K562 (cell line): ENCODE measurements at regions not wholly inside any gene's neighbourhood (a gene's known extent, or its start where the extent isn't known, plus 50 kb on each side); places are given as distances from the start of the nearest gene placed in this dataset.

Experiments
- ATAC-seq: fragments of 200-7000 bp; cut with Tn5 transposase; 3 replicates; pipeline ENCODE4 v1.9.1; 2020; ENCODE audit warnings: moderate library complexity
- BruUV-seq: library from RNA; stranded (reverse); fragments of 400-500 nt; replicated peaks from 2 replicates; lab custom pipeline; 2021; lab: Mats Ljungman, UMichigan
- CTCF ChIA-PET: fragments of 300-600 bp; formaldehyde crosslinking; extraction: SDS; loops from one replicate; lab custom pipeline; 2021; ENCODE audit warnings: low intra/inter-chr PET ratio; lab: Yijun Ruan, JAX
- POLR2A ChIA-PET: fragments of 300-600, 350-650 bp; sonication (Branson Sonifier 250); formaldehyde crosslinking; extraction: SDS; loops from one replicate; lab custom pipeline; 2021; ENCODE audit warnings: antibody characterized with exemption, inconsistent platforms; lab: Yijun Ruan, JAX
- DNase-seq, 4 experiments: peaks; one replicate each; pipeline versions ENCODE4 v3.0.0 to v3.0.0-alpha.2; 2011 to 2018; ENCODE audit warnings: low spot score in 3 of 4, mixed read lengths in 3 of 4; ENCODE audit errors: extremely low read depth in 1 of 4
- FAIRE-seq: peaks from 2 replicates; lab custom pipeline; 2011; peaks lifted over from hg19 to GRCh38; lab: Jason Lieb, UNC
- H2AFZ ChIP-seq: 2 replicates; pipeline ENCODE4 v1.6.0; 2011; ENCODE audit warnings: low read depth, low read length, control low read depth, inconsistent platforms
- H3K27ac ChIP-seq: fragments of 200-600 bp; 3 replicates; pipeline ENCODE4 v1.8.0; 2011; ENCODE audit warnings: low read depth, mild to moderate bottlenecking, control low read depth, inconsistent platforms, low read length, moderate library complexity, mixed read lengths; ENCODE audit errors: extremely low read depth
- H3K27me3 ChIP-seq, 2 experiments: fragments of 300-600 bp in 1 of 2; 2 replicates in 1 of 2; 3 replicates in 1 of 2; pipeline versions ENCODE4 v1.6.0 to v1.8.0; 2011; ENCODE audit warnings: inconsistent platforms in 2 of 2, low read length in 2 of 2, mild to moderate bottlenecking in 1 of 2, mixed read lengths in 1 of 2, moderate library complexity in 1 of 2; ENCODE audit not compliant: control insufficient read depth in 2 of 2, insufficient read depth in 2 of 2
- H3K36me3 ChIP-seq: fragments of 300-600 bp; 3 replicates; pipeline ENCODE4 v1.8.0; 2011; ENCODE audit warnings: mild to moderate bottlenecking, low read length, inconsistent platforms; ENCODE audit not compliant: control insufficient read depth, insufficient read depth
- H3K4me1 ChIP-seq, 2 experiments: fragments of 200-600 bp in 1 of 2; replicated peaks in 1 of 2; 2 replicates in 1 of 2; 3 replicates in 1 of 2; pipeline versions ENCODE4 v1.5.1 to v1.8.0; 2011; ENCODE audit warnings: inconsistent platforms in 2 of 2, low read length in 2 of 2, mild to moderate bottlenecking in 1 of 2, mixed read lengths in 1 of 2, moderate library complexity in 1 of 2; ENCODE audit not compliant: control insufficient read depth in 2 of 2, insufficient read depth in 2 of 2
- H3K4me2 ChIP-seq: 2 replicates; pipeline ENCODE4 v1.6.1; 2011; ENCODE audit warnings: low read length, control low read depth, inconsistent platforms, mixed read lengths; ENCODE audit not compliant: insufficient read depth
- H3K4me3 ChIP-seq: fragments of 200-600 bp; sonication (generic), shearing (Covaris generic); 2 replicates; pipeline ENCODE4 v1.5.1; 2016; ENCODE audit warnings: control low read depth, inconsistent platforms
- H3K79me2 ChIP-seq: fragments of 200-600 bp; 3 replicates; pipeline ENCODE4 v1.8.0; 2011; ENCODE audit warnings: low read length, inconsistent platforms; ENCODE audit not compliant: control insufficient read depth, insufficient read depth
- H3K9ac ChIP-seq, 2 experiments: 2 replicates each; pipeline versions ENCODE4 v1.6.0 to v1.6.1; 2011; ENCODE audit warnings: low read depth in 2 of 2, low read length in 2 of 2, control low read depth in 1 of 2, inconsistent platforms in 1 of 2, mild to moderate bottlenecking in 1 of 2, mixed read lengths in 1 of 2; ENCODE audit not compliant: insufficient read depth in 1 of 2
- H3K9me1 ChIP-seq: one replicate; pipeline ENCODE4 v1.6.0; 2011; ENCODE audit warnings: inconsistent platforms, mild to moderate bottlenecking, low read length, moderate library complexity; ENCODE audit not compliant: control insufficient read depth, insufficient read depth
- H3K9me3 ChIP-seq: replicated peaks from 2 replicates; pipeline ENCODE4 v1.5.1; 2011; ENCODE audit warnings: low read depth, low read length, inconsistent platforms; ENCODE audit not compliant: control insufficient read depth, insufficient read depth
- H4K20me1 ChIP-seq: replicated peaks from 2 replicates; pipeline ENCODE4 v1.6.1; 2011; ENCODE audit warnings: low read length, inconsistent platforms, mixed read lengths; ENCODE audit not compliant: control insufficient read depth, insufficient read depth
- ARNT ChIP-seq, 2 experiments: fragments of 450-650 bp; IDR thresholded peaks; 2 replicates each; pipeline ENCODE4 v1.6.1; 2016; ENCODE audit warnings: mild to moderate bottlenecking in 1 of 2
- BCOR ChIP-seq: fragments of 450-650 bp; IDR thresholded peaks from 2 replicates; pipeline ENCODE4 v1.6.1; 2016
- CBX2 ChIP-seq: fragments of 200-600 bp; sonication (generic); IDR thresholded peaks from one replicate; pipeline ENCODE4 v1.6.1; 2012; ENCODE audit warnings: mild to moderate bottlenecking, low read length, inconsistent platforms; ENCODE audit not compliant: insufficient read depth, poor library complexity, severe bottlenecking
- ETS2 ChIP-seq: IDR thresholded peaks from 2 replicates; pipeline ENCODE4 v1.6.1; 2016; ENCODE audit warnings: borderline replicate concordance, missing genetic modification characterization, mild to moderate bottlenecking, moderate library complexity, missing compliant biosample characterization; ENCODE audit not compliant: poor library complexity, severe bottlenecking
- HEY1 ChIP-seq: fragments of 250-450 bp; sonication (Bioruptor Pico); IDR thresholded peaks from 2 replicates; pipeline ENCODE4 v1.5.0; 2020; ENCODE audit warnings: mild to moderate bottlenecking, moderate library complexity, borderline replicate concordance
- KAT8 ChIP-seq: fragments of 450-650 bp; IDR thresholded peaks from 2 replicates; pipeline ENCODE4 v1.6.1; 2016; ENCODE audit warnings: low read depth, mild to moderate bottlenecking
- MEIS2 ChIP-seq: fragments of 450-650 bp; IDR thresholded peaks from 2 replicates; pipeline ENCODE4 v1.6.1; 2014; ENCODE audit warnings: mild to moderate bottlenecking; ENCODE audit not compliant: partially characterized antibody
- RBM14 ChIP-seq: fragments of 200-400 bp; formaldehyde crosslinking; IDR thresholded peaks from 2 replicates; pipeline ENCODE4 v1.6.1; 2018; ENCODE audit warnings: low read depth, mild to moderate bottlenecking, low read length, moderate library complexity, borderline replicate concordance; ENCODE audit not compliant: insufficient read depth
- ZNF134 ChIP-seq: fragments of 250-450 bp; sonication (Bioruptor Pico); conservative IDR thresholded peaks from 2 replicates; pipeline ENCODE4 v1.4.0; 2020
- ZNF217 ChIP-seq: sonication (generic); formaldehyde crosslinking; IDR thresholded peaks from 2 replicates; pipeline ENCODE4 v1.8.0; 2022; ENCODE audit warnings: mild to moderate bottlenecking, missing genetic modification reagents
- WGBS: fragments of 100-300 bp; shearing (Covaris generic); methylation state at CpG from one replicate; pipeline ENCODE4 v1.1.6; 2016; ENCODE audit warnings: low coverage, mixed read lengths; ENCODE audit not compliant: insufficient coverage; ENCODE audit errors: missing lambda C conversion rate; 5-methylcytosine and 5-hydroxymethylcytosine counted together
- in situ Hi-C: fragments of 300-500 bp; cut with MboI; formaldehyde crosslinking; loops from 4 replicates; pipeline ENCODE4 v1.15.0; 2018; ENCODE audit warnings: inconsistent platforms, mixed read lengths
- intact Hi-C: fragments of 100-400 bp; cut with micrococcal nuclease; formaldehyde crosslinking; loops from 2 replicates; pipeline ENCODE4 v1.14.2; 2022
- TF ChIP-seq, protein P1 (sequence below): fragments of 250-450 bp; sonication (Bioruptor Pico); IDR thresholded peaks from 2 replicates; pipeline ENCODE4 v1.5.0; 2021
- TF ChIP-seq, protein P2 (sequence below): fragments of 200-800 bp; sonication (Bioruptor generic); IDR thresholded peaks from 2 replicates; pipeline ENCODE4 v1.6.1; 2017; ENCODE audit warnings: missing genetic modification characterization, missing compliant biosample characterization
- TF ChIP-seq, protein P3 (sequence below): fragments of 250-450 bp; sonication (Bioruptor Pico); IDR thresholded peaks from 2 replicates; pipeline ENCODE4 v1.4.0; 2020

DNA sequence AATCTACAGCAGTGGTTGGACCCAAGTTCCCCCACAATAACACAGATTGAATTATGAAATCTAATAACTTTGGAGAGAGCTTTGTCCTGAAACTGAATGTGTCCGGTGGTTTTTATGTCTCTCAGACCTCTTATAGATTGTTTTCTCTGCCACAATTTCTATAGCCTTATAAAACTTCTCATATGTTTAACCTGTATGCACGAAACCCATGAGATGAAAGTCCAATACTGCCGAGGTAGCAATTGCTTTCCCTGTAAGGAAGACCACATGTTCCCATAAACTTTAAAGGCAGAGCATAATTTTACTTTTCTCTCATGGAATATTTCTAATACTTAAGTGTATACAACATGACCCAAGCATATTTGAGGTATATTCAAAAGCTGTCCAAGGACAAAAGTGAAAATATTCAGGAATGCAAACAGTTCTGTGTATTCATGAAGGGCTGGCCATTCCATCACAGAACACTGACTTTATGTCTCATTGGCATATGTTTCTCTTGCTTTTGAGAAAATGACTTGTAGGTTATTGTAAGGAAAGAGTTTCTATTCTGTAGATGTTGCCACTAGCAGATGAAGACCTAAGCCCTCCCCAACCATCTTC is 94.4 kb upstream of the TLE4 start:
- no peaks in the 10 kb centered on the region for H3K36me3 ChIP-seq
- H3K4me2 ChIP-seq, result no peak overlapping the region
- FAIRE-seq (no peak), DNase-seq (no peak), ATAC-seq (no peak)
- CTCF ChIA-PET, result no interaction called here
- H3K9me3 ChIP-seq, result no peaks in the 10 kb centered on the region
- H3K9ac ChIP-seq, result no peak overlapping the region
- H3K9me1 ChIP-seq, result no peaks in the 10 kb centered on the region
- no peak overlapping the region for H3K4me3 ChIP-seq
- no peaks in the 10 kb centered on the region for H3K27me3 ChIP-seq
- no peak overlapping the region for H3K27ac ChIP-seq
- in situ Hi-C loops, result no loop called here
- intact Hi-C loops, result no loop called here
- no peak overlapping the region for H2AFZ ChIP-seq
- TF ChIP-seq ETS2 (no peak), KAT8 (no peak), ARNT (IDR thresholded peaks at IDR 0.05) (no peak), BCOR (no peak), ZNF134 (CRISPR knock-in tag) (no peak), MEIS2 (no peak), RBM14 (no peak), HEY1 (CRISPR knock-in tag) (no peak), ZNF217 (CRISPR knock-in tag) (no peak), CBX2 (no peak)
- TF ChIP-seq, protein P1, sequence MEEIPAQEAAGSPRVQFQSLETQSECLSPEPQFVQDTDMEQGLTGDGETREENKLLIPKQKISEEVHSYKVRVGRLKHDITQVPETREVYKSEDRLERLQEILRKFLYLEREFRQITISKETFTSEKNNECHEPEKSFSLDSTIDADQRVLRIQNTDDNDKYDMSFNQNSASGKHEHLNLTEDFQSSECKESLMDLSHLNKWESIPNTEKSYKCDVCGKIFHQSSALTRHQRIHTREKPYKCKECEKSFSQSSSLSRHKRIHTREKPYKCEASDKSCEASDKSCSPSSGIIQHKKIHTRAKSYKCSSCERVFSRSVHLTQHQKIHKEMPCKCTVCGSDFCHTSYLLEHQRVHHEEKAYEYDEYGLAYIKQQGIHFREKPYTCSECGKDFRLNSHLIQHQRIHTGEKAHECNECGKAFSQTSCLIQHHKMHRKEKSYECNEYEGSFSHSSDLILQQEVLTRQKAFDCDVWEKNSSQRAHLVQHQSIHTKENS (CRISPR knock-in tag), result no peak
- TF ChIP-seq, protein P2, sequence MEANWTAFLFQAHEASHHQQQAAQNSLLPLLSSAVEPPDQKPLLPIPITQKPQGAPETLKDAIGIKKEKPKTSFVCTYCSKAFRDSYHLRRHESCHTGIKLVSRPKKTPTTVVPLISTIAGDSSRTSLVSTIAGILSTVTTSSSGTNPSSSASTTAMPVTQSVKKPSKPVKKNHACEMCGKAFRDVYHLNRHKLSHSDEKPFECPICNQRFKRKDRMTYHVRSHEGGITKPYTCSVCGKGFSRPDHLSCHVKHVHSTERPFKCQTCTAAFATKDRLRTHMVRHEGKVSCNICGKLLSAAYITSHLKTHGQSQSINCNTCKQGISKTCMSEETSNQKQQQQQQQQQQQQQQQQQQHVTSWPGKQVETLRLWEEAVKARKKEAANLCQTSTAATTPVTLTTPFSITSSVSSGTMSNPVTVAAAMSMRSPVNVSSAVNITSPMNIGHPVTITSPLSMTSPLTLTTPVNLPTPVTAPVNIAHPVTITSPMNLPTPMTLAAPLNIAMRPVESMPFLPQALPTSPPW (CRISPR knock-in tag), result no peak
- TF ChIP-seq, protein P3, sequence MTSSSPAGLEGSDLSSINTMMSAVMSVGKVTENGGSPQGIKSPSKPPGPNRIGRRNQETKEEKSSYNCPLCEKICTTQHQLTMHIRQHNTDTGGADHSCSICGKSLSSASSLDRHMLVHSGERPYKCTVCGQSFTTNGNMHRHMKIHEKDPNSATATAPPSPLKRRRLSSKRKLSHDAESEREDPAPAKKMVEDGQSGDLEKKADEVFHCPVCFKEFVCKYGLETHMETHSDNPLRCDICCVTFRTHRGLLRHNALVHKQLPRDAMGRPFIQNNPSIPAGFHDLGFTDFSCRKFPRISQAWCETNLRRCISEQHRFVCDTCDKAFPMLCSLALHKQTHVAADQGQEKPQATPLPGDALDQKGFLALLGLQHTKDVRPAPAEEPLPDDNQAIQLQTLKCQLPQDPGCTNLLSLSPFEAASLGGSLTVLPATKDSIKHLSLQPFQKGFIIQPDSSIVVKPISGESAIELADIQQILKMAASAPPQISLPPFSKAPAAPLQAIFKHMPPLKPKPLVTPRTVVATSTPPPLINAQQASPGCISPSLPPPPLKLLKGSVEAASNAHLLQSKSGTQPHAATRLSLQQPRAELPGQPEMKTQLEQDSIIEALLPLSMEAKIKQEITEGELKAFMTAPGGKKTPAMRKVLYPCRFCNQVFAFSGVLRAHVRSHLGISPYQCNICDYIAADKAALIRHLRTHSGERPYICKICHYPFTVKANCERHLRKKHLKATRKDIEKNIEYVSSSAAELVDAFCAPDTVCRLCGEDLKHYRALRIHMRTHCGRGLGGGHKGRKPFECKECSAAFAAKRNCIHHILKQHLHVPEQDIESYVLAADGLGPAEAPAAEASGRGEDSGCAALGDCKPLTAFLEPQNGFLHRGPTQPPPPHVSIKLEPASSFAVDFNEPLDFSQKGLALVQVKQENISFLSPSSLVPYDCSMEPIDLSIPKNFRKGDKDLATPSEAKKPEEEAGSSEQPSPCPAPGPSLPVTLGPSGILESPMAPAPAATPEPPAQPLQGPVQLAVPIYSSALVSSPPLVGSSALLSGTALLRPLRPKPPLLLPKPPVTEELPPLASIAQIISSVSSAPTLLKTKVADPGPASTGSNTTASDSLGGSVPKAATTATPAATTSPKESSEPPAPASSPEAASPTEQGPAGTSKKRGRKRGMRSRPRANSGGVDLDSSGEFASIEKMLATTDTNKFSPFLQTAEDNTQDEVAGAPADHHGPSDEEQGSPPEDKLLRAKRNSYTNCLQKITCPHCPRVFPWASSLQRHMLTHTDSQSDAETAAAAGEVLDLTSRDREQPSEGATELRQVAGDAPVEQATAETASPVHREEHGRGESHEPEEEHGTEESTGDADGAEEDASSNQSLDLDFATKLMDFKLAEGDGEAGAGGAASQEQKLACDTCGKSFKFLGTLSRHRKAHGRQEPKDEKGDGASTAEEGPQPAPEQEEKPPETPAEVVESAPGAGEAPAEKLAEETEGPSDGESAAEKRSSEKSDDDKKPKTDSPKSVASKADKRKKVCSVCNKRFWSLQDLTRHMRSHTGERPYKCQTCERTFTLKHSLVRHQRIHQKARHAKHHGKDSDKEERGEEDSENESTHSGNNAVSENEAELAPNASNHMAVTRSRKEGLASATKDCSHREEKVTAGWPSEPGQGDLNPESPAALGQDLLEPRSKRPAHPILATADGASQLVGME, result no peak
- 0% methylated on average over 3 of the region's 3 CpGs for WGBS
- H3K4me1 ChIP-seq, result no peaks in the 10 kb centered on the region
- POLR2A ChIA-PET, result no interaction called here
- no peaks in the 10 kb centered on the region for H4K20me1 ChIP-seq
- H3K79me2 ChIP-seq, result no peaks in the 10 kb centered on the region
- BruUV-seq, result no TSS peak
